Panc1 (cell line): ENCODE measurements at regions not wholly inside any gene's neighbourhood (a gene's known extent, or its start where the extent isn't known, plus 50 kb on each side); places are given as distances from the start of the nearest gene placed in this dataset.

Source experiments
- ATAC-seq: fragments of 200-7000 bp; cut with Tn5 transposase; 2 replicates; pipeline ENCODE4 v1.9.1; 2020; ENCODE audit warnings: mild to moderate bottlenecking, moderate library complexity
- BruUV-seq: library from RNA; stranded (reverse); fragments of 400-500 nt; replicated peaks from 2 replicates; lab custom pipeline; 2021; lab: Mats Ljungman, UMichigan
- CTCF ChIA-PET: fragments of 300-600 bp; sonication (Branson Sonifier 250); formaldehyde crosslinking; loops from one replicate; lab custom pipeline; 2022; ENCODE audit warnings: antibody characterized with exemption; lab: Charles Lee
- POLR2A ChIA-PET: fragments of 300-600 bp; sonication (Branson Sonifier 250); formaldehyde crosslinking; loops from one replicate; lab custom pipeline; 2022; ENCODE audit warnings: antibody characterized with exemption; lab: Charles Lee
- DNase-seq: peaks from one replicate; pipeline ENCODE4 v3.0.0-alpha.2; 2010; ENCODE audit warnings: low read depth, low spot score
- H3K27ac ChIP-seq: 2 replicates; pipeline ENCODE4 v1.5.1; 2011; ENCODE audit warnings: mild to moderate bottlenecking, low read length, inconsistent platforms
- H3K27me3 ChIP-seq: fragments of 200-500 bp; sonication (Bioruptor generic); 2 replicates; pipeline ENCODE4 v1.6.0; 2014; ENCODE audit warnings: low read length, inconsistent platforms; ENCODE audit not compliant: control insufficient read depth, insufficient read depth
- H3K36me3 ChIP-seq: fragments of 200-500 bp; sonication (Bioruptor generic); 2 replicates; pipeline ENCODE4 v1.5.1; 2014; ENCODE audit warnings: inconsistent platforms, mild to moderate bottlenecking, low read length, moderate library complexity; ENCODE audit not compliant: control insufficient read depth, insufficient read depth
- H3K4me1 ChIP-seq: 2 replicates; pipeline ENCODE4 v1.5.1; 2011; ENCODE audit warnings: inconsistent platforms, mild to moderate bottlenecking, low read length, moderate library complexity; ENCODE audit not compliant: control insufficient read depth, insufficient read depth
- H3K4me3 ChIP-seq, 2 experiments: 2 replicates each; pipeline ENCODE4 v1.5.1; 2011 to 2012; ENCODE audit warnings: low read depth in 2 of 2, low read length in 2 of 2, mild to moderate bottlenecking in 2 of 2, inconsistent platforms in 1 of 2, moderate library complexity in 1 of 2
- H3K9me3 ChIP-seq: fragments of 200-500 bp; sonication (Bioruptor generic); 2 replicates; pipeline ENCODE4 v1.5.1; 2014; ENCODE audit warnings: low read depth, mild to moderate bottlenecking, inconsistent platforms, low read length, moderate library complexity; ENCODE audit not compliant: control insufficient read depth, insufficient read depth
- POLR2AphosphoS5 ChIP-seq: IDR thresholded peaks from 2 replicates; pipeline ENCODE4 v1.6.1; 2012; ENCODE audit warnings: mild to moderate bottlenecking, low read depth, low read length, moderate library complexity
- REST ChIP-seq, 2 experiments: IDR thresholded peaks; 2 replicates each; pipeline ENCODE4 v1.6.1; 2011 to 2012; ENCODE audit warnings: low read depth in 2 of 2, control low read depth in 1 of 2, low read length in 1 of 2, mild to moderate bottlenecking in 1 of 2, moderate library complexity in 1 of 2; ENCODE audit not compliant: insufficient read depth in 1 of 2
- SIN3A ChIP-seq: IDR thresholded peaks from 2 replicates; pipeline ENCODE4 v1.6.1; 2012; ENCODE audit warnings: low read depth, mild to moderate bottlenecking, low read length, moderate library complexity, borderline replicate concordance; ENCODE audit not compliant: insufficient read depth
- TCF7L2 ChIP-seq: IDR thresholded peaks from 2 replicates; pipeline ENCODE4 v1.6.1; 2011; ENCODE audit warnings: mild to moderate bottlenecking, low read depth, low read length, inconsistent platforms
- in situ Hi-C: cut with HindIII; loops from 2 replicates; pipeline ENCODE4 v1.10.0; 2016; ENCODE audit warnings: low sequenced_read_pairs, low pct_unique_long_range_greater_than_20kb
- intact Hi-C: fragments of 100-400 bp; cut with micrococcal nuclease; formaldehyde crosslinking; loops from one replicate; pipeline ENCODE4 v1.10.0; 2022; ENCODE audit not compliant: unreplicated experiment
- TF ChIP-seq, protein P1 (sequence below): fragments of 450-650 bp; IDR thresholded peaks from 2 replicates; pipeline ENCODE4 v1.5.1; 2017; ENCODE audit warnings: mild to moderate bottlenecking

DNA sequence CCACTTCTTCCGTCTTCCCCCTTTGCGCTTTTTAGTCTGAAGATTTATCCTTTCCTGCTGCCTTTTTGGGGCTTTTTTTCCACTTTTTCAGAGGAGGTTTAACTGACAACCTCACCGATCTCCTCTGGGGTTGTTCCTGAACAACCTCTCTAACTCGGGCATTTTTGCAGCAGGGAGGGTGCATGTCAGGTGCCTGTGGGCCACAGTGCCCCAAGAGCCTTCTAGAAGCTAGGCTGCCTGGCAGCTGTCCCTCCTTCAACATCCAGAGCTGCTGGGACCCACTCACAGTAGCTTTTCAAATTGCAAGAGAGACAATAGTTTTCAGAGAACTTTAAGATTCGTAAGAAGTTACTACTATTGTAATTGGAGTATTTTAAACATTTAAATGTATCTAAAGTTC lies 1112.4 kb upstream of the CNTN5 start:
- no peaks in the 10 kb centered on the region for H3K36me3 ChIP-seq
- H3K27ac ChIP-seq: no peak overlapping the region
- no peaks in the 10 kb centered on the region for H3K27me3 ChIP-seq
- no peak for TF ChIP-seq REST (IDR thresholded peaks at IDR 0.05; ENCODE audit: insufficient read depth in 1 of 2, low read depth in 2 of 2, low read length in 1 of 2)
- TF ChIP-seq SIN3A: no peak
- no peak for TF ChIP-seq POLR2AphosphoS5
- no peak for TF ChIP-seq TCF7L2
- TF ChIP-seq, protein P1, sequence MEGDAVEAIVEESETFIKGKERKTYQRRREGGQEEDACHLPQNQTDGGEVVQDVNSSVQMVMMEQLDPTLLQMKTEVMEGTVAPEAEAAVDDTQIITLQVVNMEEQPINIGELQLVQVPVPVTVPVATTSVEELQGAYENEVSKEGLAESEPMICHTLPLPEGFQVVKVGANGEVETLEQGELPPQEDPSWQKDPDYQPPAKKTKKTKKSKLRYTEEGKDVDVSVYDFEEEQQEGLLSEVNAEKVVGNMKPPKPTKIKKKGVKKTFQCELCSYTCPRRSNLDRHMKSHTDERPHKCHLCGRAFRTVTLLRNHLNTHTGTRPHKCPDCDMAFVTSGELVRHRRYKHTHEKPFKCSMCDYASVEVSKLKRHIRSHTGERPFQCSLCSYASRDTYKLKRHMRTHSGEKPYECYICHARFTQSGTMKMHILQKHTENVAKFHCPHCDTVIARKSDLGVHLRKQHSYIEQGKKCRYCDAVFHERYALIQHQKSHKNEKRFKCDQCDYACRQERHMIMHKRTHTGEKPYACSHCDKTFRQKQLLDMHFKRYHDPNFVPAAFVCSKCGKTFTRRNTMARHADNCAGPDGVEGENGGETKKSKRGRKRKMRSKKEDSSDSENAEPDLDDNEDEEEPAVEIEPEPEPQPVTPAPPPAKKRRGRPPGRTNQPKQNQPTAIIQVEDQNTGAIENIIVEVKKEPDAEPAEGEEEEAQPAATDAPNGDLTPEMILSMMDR: no peak
- H3K4me3 ChIP-seq: no peak overlapping the region
- intact Hi-C loops: no loop called here
- H3K4me1 ChIP-seq: no peaks in the 10 kb centered on the region
- ChIA-PET CTCF (interaction anchor here (0.5 kb wide), 1 partner anchor 118 kb away, joined by 4 read pairs; no protein-coding TSS in a partner anchor), POLR2A (no interaction called here)
- no peak for DNase-seq
- no TSS peak for BruUV-seq
- no peaks in the 10 kb centered on the region for H3K9me3 ChIP-seq
- in situ Hi-C loops: no loop called here
- ATAC-seq: no peak

- H3K9me3 ChIP-seq: no peaks in the 10 kb centered on the region; the same call in 1 of the 2 replicates
- H3K36me3 ChIP-seq: no peaks in the 10 kb centered on the region
- ChIA-PET CTCF (no interaction called here), POLR2A (interaction anchor here (0.6 kb wide), 1 partner anchor 307 kb away, joined by 6 read pairs; no protein-coding TSS in a partner anchor)
- DNase-seq: no peak
- intact Hi-C loops: no loop called here
- no peak for ATAC-seq
- H3K4me3 ChIP-seq: no peak overlapping the region
- BruUV-seq: no TSS peak
- TF ChIP-seq, protein P1: no peak
- TF ChIP-seq REST (IDR thresholded peaks at IDR 0.05; ENCODE audit: insufficient read depth in 1 of 2, low read depth in 2 of 2, low read length in 1 of 2) (no peak), TCF7L2 (no peak), SIN3A (no peak), POLR2AphosphoS5 (no peak)
- in situ Hi-C loops: no loop called here
- H3K27ac ChIP-seq: no peak overlapping the region
- no peaks in the 10 kb centered on the region for H3K27me3 ChIP-seq
- H3K4me1 ChIP-seq: no peaks in the 10 kb centered on the region
Measured at GRCh38 chr11:97909614-97910399, 1110.9 kb upstream of the CNTN5 start.
